HEK293 (cell line): ENCODE measurements at regions not wholly inside any gene's neighbourhood (a gene's known extent, or its start where the extent isn't known, plus 50 kb on each side); places are given as distances from the start of the nearest gene placed in this dataset.

Experiments used
- CTCF ChIA-PET: fragments of 350-600 bp; formaldehyde crosslinking; extraction: SDS; loops from one replicate; lab custom pipeline; 2021; ENCODE audit warnings: antibody characterized with exemption; lab: Yijun Ruan, JAX
- POLR2A ChIA-PET: fragments of 300-600 bp; formaldehyde crosslinking; extraction: SDS; loops from one replicate; lab custom pipeline; 2020; ENCODE audit warnings: antibody characterized with exemption, inconsistent platforms; lab: Yijun Ruan, JAX
- H3K27ac ChIP-seq: fragments of 200-500 bp; sonication (Bioruptor generic); 2 replicates; pipeline ENCODE4 v1.5.1; 2014; ENCODE audit warnings: low read depth, low read length, control low read depth, inconsistent platforms; ENCODE audit errors: extremely low read depth
- H3K36me3 ChIP-seq, 2 experiments: fragments of 200-500 bp in 1 of 2; sonication (Bioruptor generic) in 1 of 2; 1 replicate in 1 of 2; 2 replicates in 1 of 2; pipeline ENCODE4 v1.5.1; 2014 to 2017; ENCODE audit warnings: inconsistent platforms in 2 of 2, low read length in 2 of 2; ENCODE audit not compliant: control insufficient read depth in 2 of 2, insufficient read depth in 1 of 2
- H3K4me1 ChIP-seq: fragments of 200-500 bp; sonication (Bioruptor generic); 2 replicates; pipeline ENCODE4 v1.5.1; 2014; ENCODE audit warnings: mild to moderate bottlenecking, low read length, inconsistent platforms; ENCODE audit not compliant: control insufficient read depth, insufficient read depth
- H3K4me3 ChIP-seq: 2 replicates; pipeline ENCODE4 v1.5.1; 2011; ENCODE audit warnings: low read depth, mild to moderate bottlenecking, control low read depth, low read length, moderate library complexity
- H3K9me3 ChIP-seq: fragments of 200-500 bp; sonication (Bioruptor generic); 2 replicates; pipeline ENCODE4 v1.5.1; 2014; ENCODE audit warnings: low read depth, low read length, inconsistent platforms; ENCODE audit not compliant: control insufficient read depth, insufficient read depth
- AEBP2 ChIP-seq: fragments of 450-650 bp; formaldehyde crosslinking; IDR thresholded peaks from 2 replicates; pipeline ENCODE4 v1.5.1; 2016; ENCODE audit warnings: missing biosample characterization, missing genetic modification characterization, borderline replicate concordance
- HIC1 ChIP-seq: fragments of 450-650 bp; formaldehyde crosslinking; IDR thresholded peaks from 2 replicates; pipeline ENCODE4 v1.5.1; 2016; ENCODE audit warnings: missing biosample characterization, missing genetic modification characterization
- ZBTB44 ChIP-seq: fragments of 450-650 bp; IDR thresholded peaks from 2 replicates; pipeline ENCODE4 v1.5.1; 2018; ENCODE audit warnings: missing biosample characterization, mild to moderate bottlenecking, missing genetic modification characterization
- ZFP37 ChIP-seq: fragments of 450-650 bp; formaldehyde crosslinking; IDR thresholded peaks from 2 replicates; pipeline ENCODE4 v1.5.1; 2016; ENCODE audit warnings: missing biosample characterization, missing genetic modification characterization
- ZNF2 ChIP-seq: fragments of 450-650 bp; formaldehyde crosslinking; IDR thresholded peaks from 2 replicates; pipeline ENCODE4 v1.5.1; 2016; ENCODE audit warnings: missing biosample characterization, missing genetic modification characterization
- ZNF335 ChIP-seq: fragments of 450-650 bp; formaldehyde crosslinking; conservative IDR thresholded peaks from 2 replicates; pipeline ENCODE4 v1.5.1; 2016; ENCODE audit warnings: missing biosample characterization, missing genetic modification characterization
- ZNF362 ChIP-seq: fragments of 450-650 bp; formaldehyde crosslinking; IDR thresholded peaks from 2 replicates; pipeline ENCODE4 v1.5.1; 2016; ENCODE audit warnings: missing biosample characterization, missing genetic modification characterization
- ZNF560 ChIP-seq: fragments of 450-650 bp; formaldehyde crosslinking; IDR thresholded peaks from 2 replicates; pipeline ENCODE4 v1.5.1; 2017; ENCODE audit warnings: missing biosample characterization, missing genetic modification characterization, borderline replicate concordance
- ZNF626 ChIP-seq: fragments of 450-650 bp; sonication (Bioruptor Pico); formaldehyde crosslinking; IDR thresholded peaks from 2 replicates; pipeline ENCODE4 v1.5.1; 2018; ENCODE audit warnings: missing biosample characterization, missing genetic modification characterization, inconsistent platforms
- ZNF830 ChIP-seq: fragments of 450-650 bp; IDR thresholded peaks from 2 replicates; pipeline ENCODE4 v1.5.0; 2018; ENCODE audit warnings: missing biosample characterization, missing genetic modification characterization, low read depth, mild to moderate bottlenecking, moderate library complexity
- ZSCAN5A ChIP-seq: fragments of 450-650 bp; formaldehyde crosslinking; IDR thresholded peaks from 2 replicates; pipeline ENCODE4 v1.5.1; 2016; ENCODE audit warnings: missing biosample characterization, missing genetic modification characterization
- ZXDB ChIP-seq: fragments of 450-650 bp; formaldehyde crosslinking; IDR thresholded peaks from 2 replicates; pipeline ENCODE4 v1.5.1; 2016; ENCODE audit warnings: missing biosample characterization, missing genetic modification characterization
- TF ChIP-seq, protein P1 (sequence below): fragments of 450-650 bp; formaldehyde crosslinking; IDR thresholded peaks from 2 replicates; pipeline ENCODE4 v1.5.1; 2016; ENCODE audit warnings: missing biosample characterization, missing genetic modification characterization
- TF ChIP-seq, protein P2 (sequence below): fragments of 450-650 bp; formaldehyde crosslinking; IDR thresholded peaks from 2 replicates; pipeline ENCODE4 v1.5.1; 2016; ENCODE audit warnings: missing biosample characterization, missing genetic modification characterization
- TF ChIP-seq, protein P3 (sequence below): fragments of 450-650 bp; formaldehyde crosslinking; IDR thresholded peaks from 2 replicates; pipeline ENCODE4 v1.5.1; 2016; ENCODE audit warnings: missing biosample characterization, missing genetic modification characterization

- TF ChIP-seq ZNF830 (tag by site-specific recombination) (no peak), ZNF362 (tag by site-specific recombination) (no peak), ZSCAN5A (tag by site-specific recombination) (no peak), AEBP2 (tag by site-specific recombination) (no peak), ZFP37 (tag by site-specific recombination) (no peak), ZNF2 (tag by site-specific recombination) (no peak)
- TF ChIP-seq, protein P1, sequence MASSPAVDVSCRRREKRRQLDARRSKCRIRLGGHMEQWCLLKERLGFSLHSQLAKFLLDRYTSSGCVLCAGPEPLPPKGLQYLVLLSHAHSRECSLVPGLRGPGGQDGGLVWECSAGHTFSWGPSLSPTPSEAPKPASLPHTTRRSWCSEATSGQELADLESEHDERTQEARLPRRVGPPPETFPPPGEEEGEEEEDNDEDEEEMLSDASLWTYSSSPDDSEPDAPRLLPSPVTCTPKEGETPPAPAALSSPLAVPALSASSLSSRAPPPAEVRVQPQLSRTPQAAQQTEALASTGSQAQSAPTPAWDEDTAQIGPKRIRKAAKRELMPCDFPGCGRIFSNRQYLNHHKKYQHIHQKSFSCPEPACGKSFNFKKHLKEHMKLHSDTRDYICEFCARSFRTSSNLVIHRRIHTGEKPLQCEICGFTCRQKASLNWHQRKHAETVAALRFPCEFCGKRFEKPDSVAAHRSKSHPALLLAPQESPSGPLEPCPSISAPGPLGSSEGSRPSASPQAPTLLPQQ (tag by site-specific recombination): no peak
- TF ChIP-seq, protein P2, sequence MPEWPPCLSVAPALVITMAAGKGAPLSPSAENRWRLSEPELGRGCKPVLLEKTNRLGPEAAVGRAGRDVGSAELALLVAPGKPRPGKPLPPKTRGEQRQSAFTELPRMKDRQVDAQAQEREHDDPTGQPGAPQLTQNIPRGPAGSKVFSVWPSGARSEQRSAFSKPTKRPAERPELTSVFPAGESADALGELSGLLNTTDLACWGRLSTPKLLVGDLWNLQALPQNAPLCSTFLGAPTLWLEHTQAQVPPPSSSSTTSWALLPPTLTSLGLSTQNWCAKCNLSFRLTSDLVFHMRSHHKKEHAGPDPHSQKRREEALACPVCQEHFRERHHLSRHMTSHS (tag by site-specific recombination): no peak
- TF ChIP-seq, protein P3, sequence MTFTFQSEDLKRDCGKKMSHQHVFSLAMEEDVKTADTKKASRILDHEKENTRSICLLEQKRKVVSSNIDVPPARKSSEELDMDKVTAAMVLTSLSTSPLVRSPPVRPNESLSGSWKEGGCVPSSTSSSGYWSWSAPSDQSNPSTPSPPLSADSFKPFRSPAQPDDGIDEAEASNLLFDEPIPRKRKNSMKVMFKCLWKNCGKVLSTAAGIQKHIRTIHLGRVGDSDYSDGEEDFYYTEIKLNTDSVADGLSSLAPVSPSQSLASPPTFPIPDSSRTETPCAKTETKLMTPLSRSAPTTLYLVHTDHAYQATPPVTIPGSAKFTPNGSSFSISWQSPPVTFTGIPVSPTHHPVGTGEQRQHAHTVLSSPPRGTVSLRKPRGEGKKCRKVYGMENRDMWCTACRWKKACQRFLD: no peak
Measured at GRCh38 chr4:153071958-153072598, 132.2 kb upstream of the TRIM2 start (continued).

DNA sequence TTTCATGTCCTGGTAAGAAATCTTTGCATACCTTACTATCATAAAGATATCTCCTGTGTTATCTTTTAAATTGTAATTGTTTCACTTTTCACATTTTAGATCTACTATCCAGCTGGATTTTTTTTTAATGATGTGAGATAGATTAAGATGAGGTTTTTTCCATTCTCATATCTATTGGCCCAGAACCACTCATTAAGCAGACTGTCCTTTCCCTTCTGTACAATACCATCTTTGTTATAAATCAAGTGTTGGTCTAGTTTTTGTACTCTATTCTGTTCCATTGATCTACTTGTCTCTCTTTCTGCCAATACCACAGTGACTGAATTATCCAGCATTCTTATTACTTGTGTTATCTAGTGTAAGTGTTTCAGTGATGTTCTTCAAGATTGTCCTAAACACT is 131.6 kb upstream of the TRIM2 start:
- H3K36me3 ChIP-seq: no peaks in the 10 kb centered on the region
- no peak overlapping the region for H3K27ac ChIP-seq
- TF ChIP-seq HIC1 (tag by site-specific recombination) (no peak), ZXDB (tag by site-specific recombination) (no peak), ZBTB44 (no peak), ZNF626 (tag by site-specific recombination) (no peak), ZNF560 (tag by site-specific recombination) (no peak), ZNF335 (tag by site-specific recombination) (no peak)
- H3K9me3 ChIP-seq: no peaks in the 10 kb centered on the region
- no peak overlapping the region for H3K4me3 ChIP-seq
- ChIA-PET CTCF (no interaction called here), POLR2A (no interaction called here)
- H3K4me1 ChIP-seq: no peaks in the 10 kb centered on the region
